GM19455 (cell line): ENCODE measurements at regions not wholly inside any gene's neighbourhood (a gene's known extent, or its start where the extent isn't known, plus 50 kb on each side); places are given as distances from the start of the nearest gene placed in this dataset.
"Not testable (repeated sequence)": the region's sequence is repeated elsewhere in the genome, so short reads cannot be mapped to it uniquely, and the experiment has no call there.

Source experiments
- ATAC-seq: cut with Tn5 transposase; IDR thresholded peaks from one replicate; pipeline ENCODE4 v1.9.1; 2021; ENCODE audit not compliant: unreplicated experiment

DNA sequence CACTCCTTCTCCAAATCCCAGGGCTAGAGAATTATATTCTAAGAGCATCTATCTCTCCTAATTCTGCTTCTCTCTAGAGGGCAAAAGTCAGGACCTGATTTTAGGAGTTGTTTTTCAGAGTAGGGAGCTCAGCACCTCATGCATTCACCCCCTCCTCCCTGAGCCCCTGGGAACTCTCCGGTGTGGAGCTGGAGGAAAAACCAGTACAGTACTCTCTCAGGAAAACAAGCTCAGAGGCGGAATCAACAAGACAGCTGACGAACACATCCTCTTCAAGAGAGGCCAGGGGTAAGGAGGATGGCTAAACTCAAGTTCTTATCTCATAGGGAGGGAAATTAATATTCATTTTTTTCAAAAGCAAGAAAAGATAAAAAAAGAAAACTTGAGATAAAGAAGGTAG, 120.1 kb upstream of the CDYL start:
- no peak for ATAC-seq

GRCh38 chr6:4655196-4656025, 120.8 kb upstream of the CDYL start:
- ATAC-seq: no peak

DNA sequence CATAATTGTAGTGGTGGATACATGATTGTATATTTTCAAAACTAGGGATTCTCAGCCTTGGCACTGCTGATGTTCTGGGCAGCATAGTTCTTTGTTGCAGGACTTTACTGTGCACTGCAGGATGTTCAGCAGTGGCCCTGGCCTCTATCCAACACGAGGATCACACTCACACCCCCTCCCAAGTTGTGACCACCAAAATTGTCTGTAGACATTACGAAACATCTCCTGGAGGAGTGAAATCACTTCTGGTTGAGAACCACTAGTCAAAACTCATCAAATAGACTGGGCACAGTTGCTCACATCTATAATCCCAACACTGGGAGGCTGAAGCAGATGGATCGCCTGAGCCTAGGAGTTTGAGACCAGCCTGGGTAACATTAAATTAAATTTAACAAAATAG, 123.1 kb upstream of the CDYL start:
- no peak for ATAC-seq

DNA sequence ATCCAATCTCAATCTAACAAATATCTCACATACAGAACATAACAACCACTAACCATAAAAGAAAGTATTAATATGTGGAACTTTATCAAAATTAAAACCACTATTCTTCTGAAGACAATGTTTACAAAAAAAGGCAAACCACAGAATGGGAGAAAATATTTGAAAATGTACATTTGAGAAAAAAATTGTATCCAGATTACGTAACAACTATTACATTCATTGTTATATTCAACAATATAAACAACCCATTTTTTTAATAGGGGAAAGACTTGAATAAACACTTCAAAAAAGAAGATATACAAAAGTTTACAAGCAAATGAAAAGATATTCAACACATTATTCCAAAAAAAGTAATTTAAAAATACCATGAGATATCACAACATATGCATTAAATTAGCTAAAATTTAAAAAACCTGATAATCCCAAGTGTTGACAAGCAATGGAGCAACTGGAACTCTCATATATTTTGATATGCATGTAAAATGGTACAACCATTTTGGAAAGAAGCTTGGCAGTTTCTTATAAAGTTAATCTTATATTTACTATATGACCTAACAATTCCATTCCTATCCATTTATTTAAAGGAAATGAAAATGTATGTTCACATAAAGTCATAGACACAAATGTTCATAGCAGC, 124.3 kb upstream of the CDYL start:
- no peak for ATAC-seq

- ATAC-seq: no peak
Observed at GRCh38 chr6:4649728-4650127, 126.5 kb upstream of the CDYL start.

GRCh38 chr6:4647414-4648365, 128.5 kb upstream of the CDYL start:
- ATAC-seq: no peak

GRCh38 chr6:4645713-4646360, 130.4 kb upstream of the CDYL start:
- ATAC-seq: no peak

DNA sequence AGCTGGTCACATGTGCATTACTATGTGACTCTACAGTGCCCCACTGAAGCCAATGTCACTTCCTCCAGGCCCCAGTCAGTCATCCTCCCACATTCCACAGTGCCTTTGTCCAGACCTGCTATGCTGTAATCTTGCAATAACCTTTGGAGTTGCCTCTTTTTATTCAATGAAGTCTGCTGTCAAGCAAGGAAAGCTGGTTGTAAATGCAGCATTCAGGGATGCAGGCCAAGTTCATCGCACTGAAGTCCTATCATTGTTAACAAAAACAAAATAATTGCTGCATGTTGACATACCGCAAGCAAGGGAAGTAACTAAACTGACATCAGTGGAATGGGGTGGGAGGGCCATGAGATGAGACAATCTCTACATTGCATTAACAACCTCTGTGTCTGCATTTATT, 131.2 kb upstream of the CDYL start:
- no peak for ATAC-seq

GRCh38 chr6:4641461-4641860, 134.7 kb upstream of the CDYL start:
- ATAC-seq: no peak

DNA sequence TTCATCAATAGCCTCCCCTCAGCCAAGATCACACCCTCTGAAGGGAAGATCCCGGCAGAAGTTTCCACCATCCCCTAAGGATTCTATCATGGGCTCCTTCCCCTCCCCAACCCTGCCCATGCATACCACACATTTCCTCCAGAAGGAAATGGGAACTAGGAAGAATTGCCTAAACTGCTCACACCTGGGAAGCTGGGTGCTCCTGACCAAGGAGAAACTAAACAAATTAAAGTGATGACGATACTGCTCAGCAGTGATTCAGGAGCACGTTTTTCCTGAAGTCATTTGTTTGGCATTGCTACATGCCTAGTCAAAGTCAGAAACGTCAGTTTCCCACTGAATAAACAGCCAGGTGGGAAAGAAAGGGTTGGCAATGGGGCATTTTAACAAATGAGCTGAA, 136.1 kb upstream of the CDYL start:
- no peak for ATAC-seq

DNA sequence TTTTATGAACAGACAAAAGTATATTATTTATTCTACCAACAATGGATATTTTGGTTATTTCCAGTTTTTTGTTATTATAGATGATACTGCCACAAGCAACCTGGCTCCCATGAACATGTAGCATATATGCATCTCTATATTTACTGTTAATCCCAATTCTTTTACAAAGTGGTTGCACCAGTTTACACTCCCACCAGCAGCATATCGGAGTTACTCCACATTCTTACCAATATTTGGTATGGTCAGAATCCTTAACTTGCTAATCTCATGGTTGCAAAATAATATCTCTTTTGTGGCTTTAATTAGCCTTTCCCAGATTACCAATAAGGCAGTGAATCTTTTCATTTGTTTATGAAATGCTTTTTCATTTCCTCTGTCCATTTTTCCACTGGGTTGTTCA, 137.6 kb upstream of the CDYL start:
- no peak for ATAC-seq

DNA sequence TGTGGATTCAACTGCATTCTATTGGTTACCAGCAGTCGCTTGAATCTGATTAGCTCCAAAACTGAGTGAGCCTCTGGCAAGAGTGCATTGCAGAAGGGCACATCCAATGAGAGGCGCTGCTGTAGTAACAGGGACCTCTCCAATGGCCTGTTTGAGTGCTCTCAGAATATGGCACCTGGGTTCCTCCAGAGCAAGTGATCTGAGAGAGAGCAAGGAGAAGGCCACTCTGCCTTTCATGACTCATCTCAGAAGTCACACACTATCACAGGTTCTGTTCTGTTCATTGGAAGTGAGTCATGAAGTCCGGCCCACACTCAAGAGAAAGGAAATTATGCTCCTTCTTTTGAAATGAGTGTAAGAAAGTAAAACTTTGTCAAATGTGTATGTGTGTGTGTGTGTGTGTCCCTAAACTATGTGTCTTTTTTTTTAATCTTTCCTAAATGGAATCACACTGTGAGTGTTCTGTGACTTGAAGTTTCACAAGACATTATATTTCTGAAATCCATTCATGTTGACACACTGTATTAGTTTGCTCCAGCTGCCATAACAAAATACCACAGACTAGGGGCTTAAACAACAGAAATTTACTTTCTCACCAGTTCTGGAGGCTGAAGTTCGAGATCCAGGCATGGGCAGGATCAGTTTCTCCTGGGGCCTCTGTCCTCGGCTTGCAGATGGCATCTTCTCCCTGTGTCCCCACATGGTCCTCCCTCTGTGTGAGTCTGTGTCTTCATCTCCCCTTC, 138.3 kb upstream of the CDYL start:
- ATAC-seq: no peak

DNA sequence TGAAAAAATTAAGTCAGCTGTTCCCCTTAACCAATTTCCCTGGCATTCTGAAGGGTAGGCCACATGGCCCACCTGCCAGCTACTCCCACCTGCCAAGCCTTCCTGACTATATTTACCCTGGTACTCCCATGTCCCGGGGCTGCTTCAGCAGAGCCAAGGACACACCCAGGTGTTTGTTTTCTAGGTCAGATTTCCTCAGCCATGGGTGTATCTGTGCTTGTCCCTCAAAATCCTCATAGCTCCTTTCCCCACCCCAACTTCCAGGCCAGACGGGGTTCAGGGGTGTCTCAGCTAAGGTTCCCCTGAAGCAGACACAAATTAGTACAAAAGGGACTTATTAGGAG, 139.4 kb upstream of the CDYL start:
- ATAC-seq: no peak

GRCh38 chr6:4636191-4636880, 139.9 kb upstream of the CDYL start:
- no peak for ATAC-seq

- ATAC-seq: no peak
Observed at GRCh38 chr6:4635666-4636065, 140.5 kb upstream of the CDYL start.

DNA sequence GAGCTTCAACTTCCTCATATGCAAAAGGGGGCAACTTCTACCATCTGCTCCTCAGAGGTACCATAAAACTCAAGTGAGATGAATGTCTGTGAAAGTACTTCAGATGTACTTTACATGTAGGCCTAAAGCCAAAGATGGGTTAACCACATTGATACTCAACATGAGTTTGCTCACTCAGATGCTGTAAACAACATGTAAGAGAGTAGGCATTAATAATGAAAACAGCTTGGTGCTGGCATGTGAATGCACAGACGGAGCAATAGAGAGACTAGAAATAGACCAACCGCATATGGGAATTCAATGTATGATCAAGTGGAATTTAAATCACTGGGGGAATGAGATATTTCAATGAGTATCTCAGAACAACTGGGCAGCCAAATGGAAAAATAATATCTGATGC, 143.8 kb upstream of the CDYL start:
- ATAC-seq: no peak

DNA sequence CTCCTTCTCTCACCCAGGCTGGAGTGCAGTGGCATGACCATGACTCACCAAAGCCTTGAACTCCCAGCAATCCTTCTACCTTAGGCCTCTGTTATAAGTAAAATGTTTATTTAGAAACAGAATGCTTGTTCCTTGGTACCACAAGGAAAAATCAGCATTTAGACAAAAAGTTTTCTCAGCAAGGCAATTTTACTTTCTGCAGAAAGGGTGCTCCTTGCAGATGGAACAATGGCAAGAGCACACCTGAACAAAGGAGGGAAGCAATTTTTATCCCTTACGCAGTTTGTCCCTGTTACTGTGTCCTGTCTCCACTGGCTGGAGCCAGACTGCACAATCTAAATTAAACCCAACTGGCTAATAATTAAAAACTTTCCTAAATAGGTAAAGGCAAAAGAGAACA, 146.4 kb upstream of the CDYL start:
- not testable (repeated sequence) for ATAC-seq

GRCh38 chr6:4625557-4625956, 150.6 kb upstream of the CDYL start:
- no peak for ATAC-seq

GRCh38 chr6:4624726-4625125, 151.5 kb upstream of the CDYL start:
- no peak for ATAC-seq
